ENCODE measurements at regions not wholly inside any gene's neighbourhood (a gene's known extent, or its start where the extent isn't known, plus 50 kb on each side); places are given as distances from the start of the nearest gene placed in this dataset.

DNA sequence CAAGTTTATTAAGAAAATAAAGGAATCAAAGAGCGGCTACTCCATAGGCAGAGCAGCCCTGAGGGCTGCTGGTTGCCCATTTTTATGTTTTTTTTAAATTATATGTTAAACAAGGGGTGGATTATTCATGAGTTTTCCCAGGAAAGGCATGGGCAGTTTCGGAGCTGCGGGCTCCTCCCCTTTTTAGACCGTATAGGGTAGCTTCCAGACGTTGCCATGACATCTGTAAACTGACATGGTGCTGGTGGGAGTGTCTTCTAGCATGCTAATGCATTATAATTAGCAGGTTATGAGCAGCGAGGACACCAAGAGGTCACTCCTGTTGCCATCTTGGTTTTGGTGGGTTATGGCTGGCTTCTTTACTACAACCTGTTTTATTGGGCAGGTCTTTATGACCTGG lies 301.8 kb downstream of the TFAP2C start:
- intact Hi-C loops (cut with micrococcal nuclease) = no loop called here
- ATAC-seq (no peak), DNase-seq (no peak)

DNA sequence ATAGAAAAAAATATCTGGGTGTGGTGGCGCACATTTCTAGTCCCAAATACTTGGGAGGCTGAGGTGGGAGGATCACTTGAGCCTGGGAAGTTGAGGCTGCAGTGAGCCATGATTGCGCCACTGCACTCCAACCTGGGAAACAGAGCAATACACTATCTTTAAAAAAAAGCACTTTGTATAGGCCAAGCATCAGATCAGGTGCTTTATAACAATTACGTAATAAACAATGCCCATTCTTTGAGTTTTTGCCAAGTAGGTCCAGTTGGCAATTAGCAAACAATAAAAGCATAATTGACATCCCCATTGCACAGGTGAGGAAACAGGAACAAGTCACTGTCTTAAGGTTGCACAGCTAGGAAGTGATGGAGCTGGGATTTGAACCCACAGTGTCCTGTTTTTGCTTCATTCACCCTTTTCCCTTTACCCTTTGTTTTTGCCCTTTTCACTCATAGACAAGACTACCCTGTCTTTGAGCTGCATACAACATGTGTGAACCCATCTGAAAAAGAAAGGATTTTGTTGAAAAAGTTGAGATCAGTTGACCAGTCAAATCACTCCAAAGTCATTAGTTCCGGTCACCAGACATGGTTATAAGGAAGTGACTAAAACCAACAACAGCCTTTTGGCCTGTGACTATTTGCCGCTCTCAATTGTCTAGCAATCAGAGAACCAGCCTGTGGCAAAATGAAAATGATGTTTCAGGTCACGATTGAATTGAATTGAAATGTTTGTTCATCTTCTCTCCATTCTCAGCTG lies 303.6 kb downstream of the TFAP2C start:
- ATAC-seq = no peak
- DNase-seq = no peak
- intact Hi-C loops (cut with micrococcal nuclease) = no loop called here

- intact Hi-C loops (cut with micrococcal nuclease) = no loop called here
- DNase-seq (no peak), ATAC-seq (no peak)
Measured at GRCh38 chr20:56933331-56933698, 304.2 kb downstream of the TFAP2C start.

- intact Hi-C loops (cut with micrococcal nuclease) = no loop called here
- no peak for DNase-seq
- ATAC-seq = no peak
Measured at GRCh38 chr20:56934888-56935287, 305.8 kb downstream of the TFAP2C start.

GRCh38 chr20:56940466-56940865 lies 311.4 kb downstream of the TFAP2C start:
- DNase-seq (no peak), ATAC-seq (no peak)
- intact Hi-C loops (cut with micrococcal nuclease) = no loop called here

- intact Hi-C loops (cut with micrococcal nuclease) = no loop called here
- ATAC-seq (no peak), DNase-seq (no peak)
Measured at GRCh38 chr20:56941101-56941686, 312.1 kb downstream of the TFAP2C start.

DNA sequence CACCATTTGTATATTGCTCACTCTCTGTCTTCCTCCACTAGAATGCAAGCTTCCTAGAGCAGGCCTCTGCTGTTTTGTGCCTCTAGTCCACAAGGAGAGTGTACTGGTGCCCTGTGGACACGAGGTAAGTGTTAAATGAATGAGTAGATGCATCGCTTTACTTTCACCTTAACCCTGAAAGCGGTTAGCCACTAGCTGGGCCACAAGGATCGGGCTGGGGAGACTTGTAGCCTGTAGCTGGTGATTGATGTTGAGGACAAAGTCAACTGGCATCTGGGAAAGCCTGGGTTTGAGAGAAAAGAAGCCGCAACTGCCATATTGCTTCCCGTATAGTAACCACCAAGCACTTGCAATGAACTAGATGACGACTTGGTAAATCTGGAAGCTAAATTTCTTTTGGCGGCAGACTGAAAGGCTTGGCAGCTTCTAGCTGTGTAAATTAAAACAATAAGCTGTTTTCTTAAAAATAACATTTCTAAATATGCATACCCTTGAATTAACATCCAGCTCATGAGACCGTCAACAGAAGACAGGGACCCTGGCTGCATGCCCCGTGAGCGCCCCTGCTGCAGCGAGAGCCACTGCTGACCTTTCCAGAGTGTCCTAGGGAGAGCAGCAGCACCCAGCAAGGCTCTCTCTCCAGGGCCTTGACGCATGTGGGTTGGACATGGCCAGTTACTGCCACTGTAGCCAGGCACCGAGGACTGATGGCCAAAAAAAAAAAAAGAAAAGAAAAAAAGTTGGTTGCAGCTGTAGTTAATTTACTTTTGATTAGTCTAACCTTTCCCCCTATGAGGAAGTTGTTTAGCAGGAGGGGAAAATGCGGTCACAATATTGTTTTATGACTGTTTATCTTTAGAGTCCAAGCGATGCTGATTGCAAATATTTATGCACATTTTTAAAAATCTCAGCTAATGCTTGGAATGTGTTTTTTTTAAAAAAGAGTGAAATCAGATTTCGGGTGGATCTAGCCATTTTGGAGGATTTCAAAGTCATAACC lies 315.1 kb downstream of the TFAP2C start:
- no peak for DNase-seq
- no peak for ATAC-seq
- intact Hi-C loops (cut with micrococcal nuclease) = no loop called here

DNA sequence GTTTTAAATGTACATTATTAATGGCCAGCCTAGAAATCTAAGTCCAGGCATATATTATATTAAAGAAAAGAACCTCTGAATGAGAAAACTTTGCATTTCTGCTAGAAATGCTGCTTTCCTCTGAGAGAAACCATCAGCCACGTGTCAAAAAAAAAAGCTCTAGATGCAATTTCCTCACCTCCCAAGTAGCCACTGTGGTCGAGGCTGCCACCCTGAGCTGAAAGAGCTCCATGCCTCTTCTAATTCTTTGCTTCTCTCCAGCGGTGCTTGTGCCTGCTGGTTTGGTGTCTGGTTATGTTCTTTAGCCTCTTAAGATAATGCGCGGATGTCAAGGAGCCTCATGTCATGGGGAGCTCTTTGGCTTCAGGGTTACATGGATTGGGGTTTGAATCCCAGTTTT lies 316.0 kb downstream of the TFAP2C start:
- DNase-seq (no peak), ATAC-seq (no peak)
- intact Hi-C loops (cut with micrococcal nuclease) = no loop called here

DNA sequence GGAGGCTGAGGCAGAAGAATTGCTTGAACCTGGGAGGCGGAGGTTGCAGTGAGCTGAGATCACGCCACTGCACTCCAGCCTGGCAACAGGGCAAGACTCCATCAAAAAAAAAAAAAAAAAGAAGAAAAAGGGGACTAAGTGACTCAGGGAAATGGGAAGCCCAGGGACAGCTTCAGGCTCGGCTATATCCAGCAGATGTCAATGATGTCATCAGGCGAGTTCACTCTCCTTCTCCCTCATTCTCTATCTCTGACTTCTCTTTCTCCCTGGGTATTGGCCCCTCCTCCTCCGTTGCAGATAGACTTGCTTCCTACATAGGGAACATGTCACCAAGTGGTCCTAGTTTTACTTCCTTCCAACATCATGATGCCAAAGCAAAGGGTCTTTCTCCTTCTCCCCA lies 316.8 kb downstream of the TFAP2C start:
- no peak for DNase-seq
- intact Hi-C loops (cut with micrococcal nuclease) = no loop called here
- ATAC-seq = no peak

DNA sequence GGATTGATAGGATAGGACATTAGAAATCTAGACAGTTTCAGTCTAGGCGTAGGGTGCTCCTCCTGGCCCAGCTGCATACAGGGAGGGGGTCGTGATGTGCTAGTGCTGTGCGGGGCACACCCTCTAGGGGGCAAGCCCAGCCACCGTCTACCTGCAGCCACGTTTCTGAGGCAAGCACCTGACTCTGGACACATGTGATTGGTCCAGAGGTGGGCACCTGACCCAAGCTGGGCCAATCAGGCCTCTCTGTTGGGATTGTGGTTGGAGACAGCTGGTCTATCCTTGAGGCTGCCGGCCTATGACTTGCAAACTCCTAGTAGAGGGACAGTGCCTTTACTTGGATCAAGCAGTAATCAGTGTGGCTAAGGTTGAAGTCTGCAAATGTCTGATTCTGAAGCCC lies 317.1 kb downstream of the BMP7 start:
- ATAC-seq (no peak), DNase-seq (no peak)
- intact Hi-C loops (cut with micrococcal nuclease) = no loop called here

- ATAC-seq = no peak
- DNase-seq = no peak
- intact Hi-C loops (cut with micrococcal nuclease) = no loop called here
Measured at GRCh38 chr20:56952258-56953047, 314.0 kb downstream of the BMP7 start.

GRCh38 chr20:56953048-56953586 lies 313.3 kb downstream of the BMP7 start:
- ATAC-seq (no peak), DNase-seq (no peak)
- intact Hi-C loops (cut with micrococcal nuclease) = no loop called here

- no peak for DNase-seq
- intact Hi-C loops (cut with micrococcal nuclease) = no loop called here
- no peak for ATAC-seq
Measured at GRCh38 chr20:56954797-56955196, 311.6 kb downstream of the BMP7 start.

DNA sequence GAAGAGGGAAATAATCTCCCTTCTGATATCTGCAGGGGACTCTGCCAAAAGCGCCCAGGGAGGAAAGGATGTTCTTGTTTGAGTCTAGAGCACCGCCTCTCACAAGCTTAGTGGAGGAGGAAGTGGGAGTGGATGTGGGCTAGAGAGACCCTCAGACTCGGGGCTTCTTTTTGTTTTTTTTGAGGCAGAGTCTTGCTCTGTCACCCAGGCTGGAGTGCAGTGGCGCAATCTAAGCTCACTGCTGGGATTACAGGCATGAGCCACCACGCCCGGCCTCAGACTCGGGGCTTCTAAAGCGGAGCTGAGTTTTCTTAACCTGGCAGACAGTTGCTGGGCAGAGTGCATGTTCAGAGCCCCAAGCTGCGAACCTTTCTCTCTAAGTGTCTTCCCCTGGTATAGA lies 310.8 kb downstream of the BMP7 start:
- intact Hi-C loops (cut with micrococcal nuclease) = no loop called here
- DNase-seq (no peak), ATAC-seq (no peak)

- intact Hi-C loops (cut with micrococcal nuclease) = no loop called here
- DNase-seq (no peak), ATAC-seq (no peak)
Measured at GRCh38 chr20:56956534-56956933, 309.9 kb downstream of the BMP7 start.

DNA sequence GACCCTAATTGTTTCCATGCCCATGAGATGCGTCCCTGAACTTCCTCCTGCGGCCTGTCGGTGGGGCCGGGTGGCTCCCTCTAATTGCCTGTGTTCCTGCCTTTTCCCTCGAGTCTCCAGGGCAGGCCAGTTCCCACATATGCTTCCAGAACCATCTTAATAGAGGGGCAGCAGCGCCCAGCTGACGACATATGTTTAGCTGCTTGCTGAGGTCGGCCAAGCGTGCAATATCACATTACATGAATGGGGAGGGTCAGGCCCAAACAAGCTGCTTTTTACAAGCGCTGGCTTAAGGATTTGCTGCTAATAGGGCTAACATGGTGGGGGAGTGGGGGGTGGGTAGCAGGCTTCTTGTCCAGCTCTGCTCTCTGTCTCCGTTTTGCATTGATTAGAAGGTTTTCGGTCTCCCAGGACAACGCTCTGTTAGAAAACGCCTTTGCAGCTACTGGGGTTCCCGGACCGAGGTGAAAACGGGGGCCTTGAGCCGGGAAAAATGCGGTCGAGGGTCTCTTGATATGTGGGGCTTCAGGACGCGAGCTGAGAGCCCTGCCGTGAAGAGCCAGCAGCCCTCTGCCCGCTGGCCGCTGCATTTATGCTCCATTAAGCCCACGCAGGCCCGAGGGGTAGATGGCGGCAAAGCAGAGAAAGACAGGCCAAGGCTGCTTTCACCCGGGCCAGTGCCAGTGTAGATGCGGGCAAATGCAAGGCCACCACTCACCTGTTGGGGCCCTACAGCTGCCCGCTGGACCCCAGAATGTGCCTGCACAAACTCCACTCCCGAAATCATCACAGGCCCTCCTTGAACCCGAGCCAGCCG lies 308.5 kb downstream of the BMP7 start:
- DNase-seq (no peak), ATAC-seq (no peak)
- intact Hi-C loops (cut with micrococcal nuclease) = no loop called here

DNA sequence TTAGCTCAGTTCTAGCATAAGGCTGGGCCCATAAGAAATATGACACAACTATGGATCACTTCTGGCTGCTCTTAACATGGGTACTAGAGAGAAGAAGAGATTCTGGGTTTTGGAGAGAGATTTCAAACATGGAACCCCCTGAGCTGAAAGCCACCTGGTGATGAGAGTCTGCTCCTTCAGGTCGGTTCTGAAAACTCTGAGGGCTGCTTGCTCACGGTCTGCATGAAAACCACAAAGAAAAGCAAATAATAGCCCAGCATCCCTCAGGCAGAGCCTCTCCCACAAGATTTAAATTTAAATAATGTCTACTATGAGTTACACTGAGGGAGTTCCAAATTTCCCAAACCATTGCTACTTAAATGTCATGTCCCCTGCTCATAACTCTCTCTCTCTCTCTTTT lies 301.5 kb downstream of the BMP7 start:
- DNase-seq (no peak), ATAC-seq (no peak)
- intact Hi-C loops (cut with micrococcal nuclease) = no loop called here

- ATAC-seq = no peak
- no peak for DNase-seq
- intact Hi-C loops (cut with micrococcal nuclease) = no loop called here
Measured at GRCh38 chr20:56967916-56968315, 298.5 kb downstream of the BMP7 start.

All from left ventricle myocardium superior (tissue), 1 donor.